Amygdala (tissue), 56 donors: ENCODE measurements at regions not wholly inside any gene's neighbourhood (a gene's known extent, or its start where the extent isn't known, plus 50 kb on each side); places are given as distances from the start of the nearest gene placed in this dataset.
A peak's percentile ranks its signal among the peaks of the same experiment; 100 is the strongest.

Experiments
- DNase-seq, 56 donors: peaks; one replicate each; lab custom pipeline; 2025; lab: John Stamatoyannopoulos, UW

GRCh38 chr3:94179059-94179458, 116.2 kb downstream of the NSUN3 start:
- DNase-seq: no peak

- no peak for DNase-seq
Observed at GRCh38 chr3:94183551-94183950, 120.7 kb downstream of the NSUN3 start.

GRCh38 chr3:94184781-94185180, 121.9 kb downstream of the NSUN3 start:
- no peak for DNase-seq

GRCh38 chr3:94185753-94186152, 122.9 kb downstream of the NSUN3 start:
- no peak for DNase-seq

GRCh38 chr3:94187697-94188096, 124.8 kb downstream of the NSUN3 start:
- no peak for DNase-seq

- DNase-seq: no peak
Observed at GRCh38 chr3:94195381-94195780, 132.5 kb downstream of the NSUN3 start.

- no peak for DNase-seq
Observed at GRCh38 chr3:94206291-94206690, 143.4 kb downstream of the NSUN3 start.

GRCh38 chr3:94210256-94210655, 147.4 kb downstream of the NSUN3 start:
- DNase-seq: no peak

- peak in 10 of 56 donors; percentile 1 to 47 (median 8) for DNase-seq
Observed at GRCh38 chr3:94217406-94217805, 154.5 kb downstream of the NSUN3 start.

- no peak for DNase-seq
Observed at GRCh38 chr3:94220426-94220825, 157.6 kb downstream of the NSUN3 start.

- no peak for DNase-seq
Observed at GRCh38 chr3:94221829-94222228, 159.0 kb downstream of the NSUN3 start.

- DNase-seq: peak in 14 of 56 donors; percentile 1 to 48 (median 18)
Observed at GRCh38 chr3:94225148-94225865, 162.4 kb downstream of the NSUN3 start.

GRCh38 chr3:94226078-94226477, 163.2 kb downstream of the NSUN3 start:
- DNase-seq: no peak

- no peak for DNase-seq
Observed at GRCh38 chr3:94232921-94233320, 170.1 kb downstream of the NSUN3 start.

GRCh38 chr3:94234177-94234788, 171.4 kb downstream of the NSUN3 start:
- DNase-seq: peak in 5 of 56 donors; percentile 5 to 46 (median 11)

GRCh38 chr3:94241986-94242385, 179.1 kb downstream of the NSUN3 start:
- DNase-seq: no peak

GRCh38 chr3:94246171-94246570, 183.3 kb downstream of the NSUN3 start:
- DNase-seq: no peak

GRCh38 chr3:94248042-94248441, 185.2 kb downstream of the NSUN3 start:
- DNase-seq: no peak

- DNase-seq: peak in 30 of 56 donors; percentile 1 to 62 (median 11)
Observed at GRCh38 chr3:94249491-94250079, 186.7 kb downstream of the NSUN3 start.

- DNase-seq: no peak
Observed at GRCh38 chr3:94251566-94251965, 188.7 kb downstream of the NSUN3 start.

GRCh38 chr3:94252316-94252715, 189.5 kb downstream of the NSUN3 start:
- DNase-seq: no peak
